Neural cell (in vitro differentiated cells): ENCODE measurements at regions not wholly inside any gene's neighbourhood (a gene's known extent, or its start where the extent isn't known, plus 50 kb on each side); places are given as distances from the start of the nearest gene placed in this dataset.

ENCODE experiments used
- H2AFZ ChIP-seq: fragments of 200-600, 300-800 bp; sonication (generic), shearing (Covaris generic); 2 replicates; pipeline ENCODE4 v1.6.0; 2014; ENCODE audit warnings: low read depth, mild to moderate bottlenecking, antibody characterized with exemption, low read length, moderate library complexity
- H3F3A ChIP-seq: fragments of 200-600 bp; shearing (Covaris generic); 2 replicates; pipeline ENCODE4 v1.6.1; 2016; ENCODE audit warnings: mild to moderate bottlenecking, moderate library complexity, mixed read lengths, antibody characterized with exemption, low read length; ENCODE audit not compliant: insufficient read depth, poor library complexity, severe bottlenecking
- H3K27ac ChIP-seq: fragments of 200-600, 300-800 bp; sonication (generic), shearing (Covaris generic); 2 replicates; pipeline ENCODE4 v1.5.1; 2014; ENCODE audit warnings: mild to moderate bottlenecking, low read length, moderate library complexity
- H3K27me3 ChIP-seq: fragments of 300-800, 200-600 bp; sonication (generic), shearing (Covaris generic); 2 replicates; pipeline ENCODE4 v1.6.0; 2014; ENCODE audit warnings: mild to moderate bottlenecking, low read depth, low read length, moderate library complexity; ENCODE audit not compliant: insufficient read depth
- H3K36me3 ChIP-seq: fragments of 300-800, 200-600 bp; sonication (generic), shearing (Covaris generic); 2 replicates; pipeline ENCODE4 v1.5.1; 2014; ENCODE audit warnings: mild to moderate bottlenecking, antibody characterized with exemption, low read length, moderate library complexity; ENCODE audit not compliant: insufficient read depth
- H3K4me2 ChIP-seq: fragments of 300-800, 200-600 bp; sonication (generic), shearing (Covaris generic); 2 replicates; pipeline ENCODE4 v1.6.0; 2014; ENCODE audit warnings: mild to moderate bottlenecking, low read length
- H3K4me3 ChIP-seq: fragments of 300-800, 200-600 bp; sonication (generic), shearing (Covaris generic); 2 replicates; pipeline ENCODE4 v1.5.1; 2014; ENCODE audit warnings: mild to moderate bottlenecking, low read length, moderate library complexity
- H3K79me2 ChIP-seq: fragments of 200-600 bp; shearing (Covaris generic); replicated peaks from 2 replicates; pipeline ENCODE4 v1.6.0; 2014; ENCODE audit warnings: mild to moderate bottlenecking, low read length, moderate library complexity; ENCODE audit not compliant: insufficient read depth
- H3K9ac ChIP-seq: fragments of 300-800, 200-600 bp; sonication (generic), shearing (Covaris generic); 2 replicates; pipeline ENCODE4 v1.6.1; 2016; ENCODE audit warnings: mild to moderate bottlenecking, low read length, mixed read lengths
- H3K9me2 ChIP-seq: fragments of 200-600 bp; shearing (Covaris generic); 2 replicates; pipeline ENCODE4 v1.6.1; 2016; ENCODE audit warnings: mild to moderate bottlenecking, low read length, mixed read lengths; ENCODE audit not compliant: insufficient read depth
- H3K9me3 ChIP-seq: fragments of 200-600, 300-800 bp; sonication (generic), shearing (Covaris generic); 2 replicates; pipeline ENCODE4 v1.6.1; 2016; ENCODE audit warnings: mild to moderate bottlenecking, mixed run types, low read length, moderate library complexity, mixed read lengths
- H4K20me1 ChIP-seq: fragments of 200-600 bp; shearing (Covaris generic); 2 replicates; pipeline ENCODE4 v1.6.1; 2016; ENCODE audit warnings: mild to moderate bottlenecking, mixed run types; ENCODE audit not compliant: insufficient read depth
- CTCF ChIP-seq: fragments of 450-650 bp; IDR thresholded peaks from 2 replicates; pipeline ENCODE4 v1.5.1; 2014; ENCODE audit warnings: antibody characterized with exemption, mild to moderate bottlenecking, moderate library complexity; ENCODE audit not compliant: poor library complexity, severe bottlenecking
- EP300 ChIP-seq: fragments of 450-650 bp; conservative IDR thresholded peaks from 2 replicates; pipeline ENCODE4 v1.6.1; 2014; ENCODE audit warnings: antibody characterized with exemption, mild to moderate bottlenecking, moderate library complexity; ENCODE audit not compliant: poor library complexity, severe bottlenecking
- EZH2 ChIP-seq: fragments of 200-600, 300-800 bp; shearing (Covaris generic), sonication (generic); IDR thresholded peaks from 2 replicates; pipeline ENCODE4 v1.6.1; 2014; ENCODE audit warnings: antibody characterized with exemption, low read length, borderline replicate concordance, mild to moderate bottlenecking; ENCODE audit not compliant: insufficient read depth, poor library complexity, severe bottlenecking
- MXI1 ChIP-seq: fragments of 450-650 bp; conservative IDR thresholded peaks from 2 replicates; pipeline ENCODE4 v1.6.1; 2014; ENCODE audit warnings: antibody characterized with exemption, mild to moderate bottlenecking; ENCODE audit not compliant: poor library complexity, severe bottlenecking
- POLR2AphosphoS5 ChIP-seq: IDR thresholded peaks from 2 replicates; pipeline ENCODE4 v1.6.1; 2012
- RAD21 ChIP-seq: fragments of 450-650 bp; conservative IDR thresholded peaks from 2 replicates; pipeline ENCODE4 v1.6.1; 2014; ENCODE audit warnings: antibody characterized with exemption, mild to moderate bottlenecking, moderate library complexity
- REST ChIP-seq: IDR thresholded peaks from 2 replicates; pipeline ENCODE4 v1.6.1; 2012; ENCODE audit warnings: borderline replicate concordance
- SMC3 ChIP-seq: fragments of 450-650 bp; conservative IDR thresholded peaks from 2 replicates; pipeline ENCODE4 v1.6.1; 2014; ENCODE audit warnings: antibody characterized with exemption, mild to moderate bottlenecking, moderate library complexity; ENCODE audit not compliant: poor library complexity
- TAF1 ChIP-seq: IDR thresholded peaks from 2 replicates; pipeline ENCODE4 v1.6.1; 2012; ENCODE audit warnings: low read depth

GRCh38 chr10:36465604-36466379 is 659.6 kb upstream of the ANKRD30A start:
- H3K4me3 ChIP-seq: no peak overlapping the region
- no peaks in the 10 kb centered on the region for H3K36me3 ChIP-seq
- no peaks in the 10 kb centered on the region for H3K9me3 ChIP-seq
- H3K9ac ChIP-seq: no peak overlapping the region
- no peak overlapping the region for H3K27ac ChIP-seq
- TF ChIP-seq SMC3 (no peak), TAF1 (no peak), EP300 (no peak), POLR2AphosphoS5 (no peak), REST (no peak), MXI1 (no peak), CTCF (no peak), RAD21 (no peak), EZH2 (no peak)
- no peak overlapping the region for H2AFZ ChIP-seq
- H3K27me3 ChIP-seq: no peaks in the 10 kb centered on the region
- no peaks in the 10 kb centered on the region for H4K20me1 ChIP-seq
- H3K9me2 ChIP-seq: no peaks in the 10 kb centered on the region
- no peaks in the 10 kb centered on the region for H3K79me2 ChIP-seq
- no peaks in the 10 kb centered on the region for H3F3A ChIP-seq
- H3K4me2 ChIP-seq: no peak overlapping the region

- Histone ChIP-seq H3K27me3 (no peaks in the 10 kb centered on the region), H3K9me2 (no peaks in the 10 kb centered on the region), H3K4me3 (no peak overlapping the region), H3K9ac (no peak overlapping the region), H3K79me2 (no peaks in the 10 kb centered on the region), H3K4me2 (no peak overlapping the region), H4K20me1 (no peaks in the 10 kb centered on the region), H2AFZ (no peak overlapping the region), H3K36me3 (no peaks in the 10 kb centered on the region), H3K27ac (no peak overlapping the region), H3K9me3 (no peaks in the 10 kb centered on the region), H3F3A (no peaks in the 10 kb centered on the region)
- TF ChIP-seq RAD21 (no peak), CTCF (no peak), SMC3 (no peak), REST (no peak), EZH2 (no peak), MXI1 (no peak), EP300 (no peak), TAF1 (no peak), POLR2AphosphoS5 (no peak)
Observed at GRCh38 chr10:36464291-36464690, 661.1 kb upstream of the ANKRD30A start.
